Gastrocnemius medialis (tissue), 4 donors: ENCODE measurements at regions not wholly inside any gene's neighbourhood (a gene's known extent, or its start where the extent isn't known, plus 50 kb on each side); places are given as distances from the start of the nearest gene placed in this dataset.

Experiments used
- ATAC-seq, 2 donors: fragments of 150-250 bp; one replicate each; pipeline ENCODE4 v1.9.1; 2016
- DNase-seq, 2 donors: peaks; one replicate each; pipeline ENCODE4 v3.0.0-alpha.2; 2019
- H3K27ac ChIP-seq, 4 donors: fragments of 200-600 bp; sonication (generic); 1 replicate in 1 of 4; 2 replicates in 3 of 4; pipeline ENCODE4 v1.5.1; 2016 to 2018; ENCODE audit warnings: mild to moderate bottlenecking in 2 of 4, moderate library complexity in 1 of 4
- H3K27me3 ChIP-seq, 3 donors: fragments of 200-600 bp; sonication (generic) in 2 of 3; 1 replicate in 1 of 3; 2 replicates in 2 of 3; pipeline versions ENCODE4 v1.5.1 to v1.6.0; 2016 to 2019; ENCODE audit warnings: mild to moderate bottlenecking in 1 of 3, moderate library complexity in 1 of 3
- H3K36me3 ChIP-seq, 2 donors: fragments of 200-600 bp; sonication (generic) in 1 of 2; one replicate each; pipeline ENCODE4 v1.5.1; 2017 to 2018
- H3K4me1 ChIP-seq, 2 donors: fragments of 200-600 bp; sonication (generic) in 1 of 2; one replicate each; pipeline ENCODE4 v1.5.1; 2016 to 2017; ENCODE audit warnings: mild to moderate bottlenecking in 2 of 2
- H3K4me3 ChIP-seq, 4 donors: fragments of 200-600 bp; sonication (generic) in 3 of 4; 1 replicate in 1 of 4; 2 replicates in 3 of 4; pipeline ENCODE4 v1.5.1; 2016 to 2019; ENCODE audit warnings: mild to moderate bottlenecking in 2 of 4
- H3K9me3 ChIP-seq, 3 donors: fragments of 200-600 bp; sonication (generic) in 2 of 3; 1 replicate in 1 of 3; 2 replicates in 2 of 3; pipeline ENCODE4 v1.5.1; 2016 to 2019
- CTCF ChIP-seq, 5 experiments: fragments of 450-650 bp in 3 of 5; fragments of 200-600 bp in 2 of 5; sonication (generic) in 2 of 5; IDR thresholded peaks in 4 of 5; conservative IDR thresholded peaks in 1 of 5; 1 replicate in 4 of 5; 2 replicates in 1 of 5; pipeline ENCODE4 v1.5.1; 2016 to 2019; ENCODE audit warnings: antibody characterized with exemption in 5 of 5, mild to moderate bottlenecking in 3 of 5, moderate library complexity in 3 of 5
- POLR2A ChIP-seq, 2 donors: fragments of 450-650 bp; IDR thresholded peaks; one replicate each; pipeline ENCODE4 v1.6.1; 2017; ENCODE audit warnings: antibody characterized with exemption in 2 of 2, mild to moderate bottlenecking in 2 of 2, moderate library complexity in 2 of 2
- in situ Hi-C, 4 donors: fragments of 200-750 bp; cut with MboI; loops; one replicate each; pipeline versions ENCODE4 v1.15.0 to v1.8.0; 2017; ENCODE audit warnings: low sequenced_read_pairs in 4 of 4
- intact Hi-C: fragments of 100-400 bp; cut with DNase I; formaldehyde crosslinking; loops from one replicate; pipeline ENCODE4 v1.15.1; 2023; ENCODE audit warnings: low total_unique reads

DNA sequence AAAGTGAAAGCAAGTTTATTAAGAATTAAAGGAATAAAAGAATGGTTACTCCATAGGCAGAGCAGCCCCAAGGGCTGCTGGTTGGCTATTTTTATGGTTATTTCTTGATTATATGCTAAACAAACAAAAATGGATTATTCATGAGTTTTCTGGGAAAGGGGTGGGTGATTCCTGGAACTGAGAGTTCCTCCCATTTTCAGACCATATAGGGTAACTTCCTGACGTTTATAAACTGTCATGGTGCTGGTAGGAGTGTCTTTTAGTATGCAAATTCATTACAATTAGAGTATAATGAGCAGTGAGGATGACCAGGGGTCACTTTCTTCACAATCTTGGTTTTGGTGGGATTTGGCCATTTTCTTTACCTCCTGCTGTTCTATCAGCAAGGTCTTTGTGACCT lies 707.9 kb downstream of the ZNF385D start:
- no peak for ATAC-seq
- Histone ChIP-seq H3K27me3 (no peaks in the 10 kb centered on the region), H3K4me1 (no peaks in the 10 kb centered on the region), H3K4me3 (no peak overlapping the region), H3K9me3 (no peaks in the 10 kb centered on the region), H3K27ac (no peak overlapping the region), H3K36me3 (no peaks in the 10 kb centered on the region)
- no peak for DNase-seq
- TF ChIP-seq CTCF (IDR thresholded peaks at IDR 0.05 in 4 of 5, conservative IDR thresholded peaks at IDR 0.05 in 1 of 5) (no peak), POLR2A (IDR thresholded peaks at IDR 0.05) (no peak)
- in situ Hi-C loops = no loop called here
- intact Hi-C loops = no loop called here

- TF ChIP-seq POLR2A (IDR thresholded peaks at IDR 0.05) (no peak), CTCF (IDR thresholded peaks at IDR 0.05 in 4 of 5, conservative IDR thresholded peaks at IDR 0.05 in 1 of 5) (no peak)
- no peaks in the 10 kb centered on the region for H3K27me3 ChIP-seq
- H3K4me3 ChIP-seq = no peak overlapping the region
- no peak overlapping the region for H3K27ac ChIP-seq
- in situ Hi-C loops (no loop called here), intact Hi-C loops (no loop called here)
- no peaks in the 10 kb centered on the region for H3K4me1 ChIP-seq
- DNase-seq = no peak
- ATAC-seq = no peak
- no peaks in the 10 kb centered on the region for H3K36me3 ChIP-seq
- H3K9me3 ChIP-seq = no peaks in the 10 kb centered on the region
Observed at GRCh38 chr3:21042184-21042583, 708.8 kb downstream of the ZNF385D start.

GRCh38 chr3:21041621-21042020 lies 709.4 kb downstream of the ZNF385D start:
- TF ChIP-seq CTCF (IDR thresholded peaks at IDR 0.05 in 4 of 5, conservative IDR thresholded peaks at IDR 0.05 in 1 of 5) = no peak
- TF ChIP-seq POLR2A (IDR thresholded peaks at IDR 0.05) = no peak
- no peaks in the 10 kb centered on the region for H3K36me3 ChIP-seq
- no peaks in the 10 kb centered on the region for H3K9me3 ChIP-seq
- ATAC-seq = no peak
- no peaks in the 10 kb centered on the region for H3K27me3 ChIP-seq
- H3K27ac ChIP-seq = no peak overlapping the region
- in situ Hi-C loops = no loop called here
- intact Hi-C loops = no loop called here
- H3K4me1 ChIP-seq = no peaks in the 10 kb centered on the region
- no peak for DNase-seq
- no peak overlapping the region for H3K4me3 ChIP-seq

DNA sequence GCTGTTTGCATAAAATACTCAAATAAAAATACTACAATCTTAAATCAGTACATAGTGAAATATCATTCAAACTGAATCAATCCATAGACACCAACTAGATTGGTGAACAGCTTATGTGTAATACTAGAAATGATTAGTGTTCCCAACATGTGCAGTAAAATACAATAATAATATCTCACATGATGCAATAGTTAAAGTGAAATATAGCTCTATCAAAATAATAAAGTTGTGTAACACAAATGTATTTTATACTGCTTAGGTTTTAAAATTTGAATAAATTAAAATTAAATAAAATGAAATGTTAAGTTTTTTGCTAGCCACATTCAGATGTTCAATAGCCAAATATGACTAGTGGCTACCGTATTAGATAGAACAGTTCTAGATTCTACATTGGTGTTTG lies 714.1 kb downstream of the ZNF385D start:
- Histone ChIP-seq H3K27ac (no peak overlapping the region), H3K27me3 (no peaks in the 10 kb centered on the region), H3K36me3 (no peaks in the 10 kb centered on the region), H3K4me1 (no peaks in the 10 kb centered on the region), H3K9me3 (no peaks in the 10 kb centered on the region), H3K4me3 (no peak overlapping the region)
- TF ChIP-seq CTCF (IDR thresholded peaks at IDR 0.05 in 4 of 5, conservative IDR thresholded peaks at IDR 0.05 in 1 of 5) (no peak), POLR2A (IDR thresholded peaks at IDR 0.05) (no peak)
- no peak for ATAC-seq
- in situ Hi-C loops (no loop called here), intact Hi-C loops (no loop called here)
- no peak for DNase-seq

DNA sequence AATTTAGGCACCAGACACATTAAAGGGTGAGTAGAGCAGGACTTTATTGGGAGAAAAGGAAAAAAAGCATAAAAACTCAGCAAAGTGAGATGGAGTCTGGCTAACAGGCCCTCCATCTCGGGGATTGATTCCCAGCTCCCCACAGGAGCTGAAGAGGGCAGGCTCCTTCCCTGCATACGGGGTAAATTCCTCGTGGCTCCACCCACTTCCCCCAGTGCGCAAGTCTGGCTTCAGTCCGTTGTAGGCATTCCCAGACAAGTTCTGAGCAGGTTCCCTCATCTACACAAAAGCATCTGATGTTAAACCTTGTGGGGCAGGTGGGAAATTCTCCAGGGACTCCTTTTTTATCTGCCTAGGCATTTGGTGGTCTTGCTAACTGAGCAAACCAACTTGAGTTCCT lies 722.6 kb downstream of the ZNF385D start:
- Histone ChIP-seq H3K27me3 (no peaks in the 10 kb centered on the region), H3K4me3 (no peak overlapping the region), H3K27ac (no peak overlapping the region), H3K36me3 (no peaks in the 10 kb centered on the region), H3K4me1 (no peaks in the 10 kb centered on the region), H3K9me3 (no peaks in the 10 kb centered on the region)
- DNase-seq (no peak), ATAC-seq (no peak)
- intact Hi-C loops (no loop called here), in situ Hi-C loops (no loop called here)
- TF ChIP-seq CTCF (IDR thresholded peaks at IDR 0.05 in 4 of 5, conservative IDR thresholded peaks at IDR 0.05 in 1 of 5) = no peak
- no peak for TF ChIP-seq POLR2A (IDR thresholded peaks at IDR 0.05)
